ENCODE measurements at regions not wholly inside any gene's neighbourhood (a gene's known extent, or its start where the extent isn't known, plus 50 kb on each side); places are given as distances from the start of the nearest gene placed in this dataset.

DNA sequence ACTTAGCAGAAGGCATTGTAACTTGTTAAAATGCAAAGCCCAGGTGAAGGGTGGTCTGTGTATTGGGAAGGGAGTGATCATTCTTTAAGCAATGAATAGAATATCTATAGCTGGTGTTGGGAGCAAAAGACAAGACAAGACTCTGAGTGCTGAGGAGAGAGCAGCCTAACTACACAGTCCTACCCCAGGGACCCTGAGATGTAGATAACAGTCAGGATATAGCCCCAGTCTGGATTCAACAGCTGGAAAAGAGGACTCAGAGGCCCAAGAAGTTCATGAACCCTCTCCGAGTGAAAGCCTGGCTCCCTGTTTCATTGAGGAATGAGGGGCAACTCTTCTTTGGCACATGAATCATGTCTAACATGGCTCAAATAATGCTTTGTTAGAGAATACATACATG is 310.7 kb upstream of the SLC14A2 start:
- Histone ChIP-seq H3K27me3 (replicated peaks; ENCODE audit: control insufficient read depth, insufficient read depth, low read length) (no peaks in the 10 kb centered on the region), H3K4me3 (ENCODE audit: low read depth, low read length) (no peak overlapping the region), H3K36me3 (ENCODE audit: control insufficient read depth, insufficient read depth, low read length) (no peaks in the 10 kb centered on the region), H3K4me1 (no peaks in the 10 kb centered on the region), H3K9me3 (no peaks in the 10 kb centered on the region)
- Mint-ChIP-seq H3K4me1 (ENCODE audit: low read depth, unreplicated experiment) (no peaks in the 10 kb centered on the region), H3K9me3 (ENCODE audit: unreplicated experiment) (no peaks in the 10 kb centered on the region), H3K27ac (ENCODE audit: unreplicated experiment) (no peak overlapping the region), H3K27me3 (ENCODE audit: insufficient read depth, unreplicated experiment) (no peaks in the 10 kb centered on the region), H3K36me3 (ENCODE audit: insufficient read depth, unreplicated experiment) (no peaks in the 10 kb centered on the region), H3K4me3 (ENCODE audit: unreplicated experiment) (no peak overlapping the region)
- DNase-seq = no peak
- no TSS peak for BruUV-seq (replicated peaks)
- intact Hi-C loops (cut with micrococcal nuclease; ENCODE audit: unreplicated experiment) = no loop called here
- ChIA-PET CTCF (no interaction called here), POLR2A (no interaction called here)
- TF ChIP-seq, protein P1, sequence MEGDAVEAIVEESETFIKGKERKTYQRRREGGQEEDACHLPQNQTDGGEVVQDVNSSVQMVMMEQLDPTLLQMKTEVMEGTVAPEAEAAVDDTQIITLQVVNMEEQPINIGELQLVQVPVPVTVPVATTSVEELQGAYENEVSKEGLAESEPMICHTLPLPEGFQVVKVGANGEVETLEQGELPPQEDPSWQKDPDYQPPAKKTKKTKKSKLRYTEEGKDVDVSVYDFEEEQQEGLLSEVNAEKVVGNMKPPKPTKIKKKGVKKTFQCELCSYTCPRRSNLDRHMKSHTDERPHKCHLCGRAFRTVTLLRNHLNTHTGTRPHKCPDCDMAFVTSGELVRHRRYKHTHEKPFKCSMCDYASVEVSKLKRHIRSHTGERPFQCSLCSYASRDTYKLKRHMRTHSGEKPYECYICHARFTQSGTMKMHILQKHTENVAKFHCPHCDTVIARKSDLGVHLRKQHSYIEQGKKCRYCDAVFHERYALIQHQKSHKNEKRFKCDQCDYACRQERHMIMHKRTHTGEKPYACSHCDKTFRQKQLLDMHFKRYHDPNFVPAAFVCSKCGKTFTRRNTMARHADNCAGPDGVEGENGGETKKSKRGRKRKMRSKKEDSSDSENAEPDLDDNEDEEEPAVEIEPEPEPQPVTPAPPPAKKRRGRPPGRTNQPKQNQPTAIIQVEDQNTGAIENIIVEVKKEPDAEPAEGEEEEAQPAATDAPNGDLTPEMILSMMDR (IDR thresholded peaks at IDR 0.05; ENCODE audit: insufficient read depth in 1 of 2, low read depth in 1 of 2, low read length in 1 of 2, severe bottlenecking in 1 of 2, unreplicated experiment in 1 of 2) = no peak

DNA sequence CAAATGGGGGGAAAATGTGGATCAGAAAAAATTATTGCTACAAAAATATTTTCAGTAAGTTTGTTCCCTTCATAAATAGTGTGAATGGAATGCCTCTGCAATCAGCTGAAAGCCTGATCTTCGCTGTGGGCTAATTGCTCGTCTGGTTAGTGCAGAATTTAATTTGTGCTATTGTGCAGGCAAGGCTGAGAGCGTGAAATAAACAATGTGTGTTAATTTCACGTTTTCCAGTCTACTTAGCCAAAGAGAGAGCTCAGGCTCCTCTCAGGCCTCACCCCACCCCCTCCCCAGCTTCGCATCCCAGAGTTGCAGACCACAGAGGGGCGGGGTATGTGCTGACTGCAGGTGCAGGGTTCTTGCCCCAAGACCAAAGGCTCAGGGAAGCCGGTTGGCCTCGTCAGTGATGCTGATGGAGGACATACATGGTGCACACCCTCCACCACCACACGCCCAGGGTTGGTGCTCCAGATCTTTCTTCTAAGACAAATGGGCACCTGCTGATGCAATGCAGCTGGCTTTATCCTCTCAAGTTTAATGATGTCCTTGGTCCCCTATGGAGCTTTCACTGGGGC is 302.6 kb upstream of the SLC14A2 start:
- no peaks in the 10 kb centered on the region for H3K27me3 ChIP-seq (replicated peaks; ENCODE audit: control insufficient read depth, insufficient read depth, low read length)
- H3K4me1 ChIP-seq = no peaks in the 10 kb centered on the region
- ChIA-PET CTCF (no interaction called here), POLR2A (no interaction called here)
- H3K27ac Mint-ChIP-seq (ENCODE audit: unreplicated experiment) = no peak overlapping the region
- TF ChIP-seq, protein P1 (IDR thresholded peaks at IDR 0.05; ENCODE audit: insufficient read depth in 1 of 2, low read depth in 1 of 2, low read length in 1 of 2, severe bottlenecking in 1 of 2, unreplicated experiment in 1 of 2) = no peak
- no peaks in the 10 kb centered on the region for H3K27me3 Mint-ChIP-seq (ENCODE audit: insufficient read depth, unreplicated experiment)
- H3K4me1 Mint-ChIP-seq (ENCODE audit: low read depth, unreplicated experiment) = no peaks in the 10 kb centered on the region
- H3K4me3 Mint-ChIP-seq (ENCODE audit: unreplicated experiment) = no peak overlapping the region
- no peak for DNase-seq
- no peaks in the 10 kb centered on the region for H3K9me3 ChIP-seq
- no TSS peak for BruUV-seq (replicated peaks)
- no peaks in the 10 kb centered on the region for H3K9me3 Mint-ChIP-seq (ENCODE audit: unreplicated experiment)
- no peak overlapping the region for H3K4me3 ChIP-seq (ENCODE audit: low read depth, low read length)
- intact Hi-C loops (cut with micrococcal nuclease; ENCODE audit: unreplicated experiment) = no loop called here
- no peaks in the 10 kb centered on the region for H3K36me3 ChIP-seq (ENCODE audit: control insufficient read depth, insufficient read depth, low read length)
- H3K36me3 Mint-ChIP-seq (ENCODE audit: insufficient read depth, unreplicated experiment) = peaks cover 6% of the 10 kb centered on the region

DNA sequence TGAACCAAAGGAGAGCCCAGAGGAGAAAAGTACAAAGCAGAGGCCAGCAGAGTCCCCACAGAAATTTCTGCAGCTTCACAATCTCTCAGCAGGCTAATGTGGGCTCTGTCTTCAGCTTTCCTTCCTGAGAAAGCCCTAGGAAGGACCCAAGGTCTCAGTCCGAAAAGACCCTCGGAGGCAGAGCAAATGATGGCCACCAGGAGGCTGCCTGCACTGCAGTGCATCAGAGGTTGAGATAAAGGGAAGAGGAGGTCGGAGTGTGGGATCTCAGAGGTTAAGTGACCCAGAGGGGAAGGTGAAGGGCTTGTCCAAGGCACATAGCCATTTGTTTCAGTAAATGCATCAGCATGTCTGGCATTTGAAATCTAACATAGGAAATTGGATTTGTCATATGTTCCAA is 299.1 kb upstream of the SLC14A2 start:
- POLR2A ChIA-PET = no interaction called here
- intact Hi-C loops (cut with micrococcal nuclease; ENCODE audit: unreplicated experiment) = loop anchor here (5.0 kb wide), 1 partner anchor 66 kb away; no protein-coding TSS in a partner anchor
- CTCF ChIA-PET = no interaction called here
- Histone ChIP-seq H3K36me3 (ENCODE audit: control insufficient read depth, insufficient read depth, low read length) (no peaks in the 10 kb centered on the region), H3K9me3 (no peaks in the 10 kb centered on the region), H3K27me3 (replicated peaks; ENCODE audit: control insufficient read depth, insufficient read depth, low read length) (no peaks in the 10 kb centered on the region), H3K4me1 (no peaks in the 10 kb centered on the region), H3K4me3 (ENCODE audit: low read depth, low read length) (no peak overlapping the region)
- H3K27me3 Mint-ChIP-seq (ENCODE audit: insufficient read depth, unreplicated experiment) = no peaks in the 10 kb centered on the region
- no peak overlapping the region for H3K4me3 Mint-ChIP-seq (ENCODE audit: unreplicated experiment)
- DNase-seq = no peak
- H3K9me3 Mint-ChIP-seq (ENCODE audit: unreplicated experiment) = no peaks in the 10 kb centered on the region
- H3K4me1 Mint-ChIP-seq (ENCODE audit: low read depth, unreplicated experiment) = no peaks in the 10 kb centered on the region
- no peak overlapping the region for H3K27ac Mint-ChIP-seq (ENCODE audit: unreplicated experiment)
- BruUV-seq (replicated peaks) = no TSS peak
- TF ChIP-seq, protein P1 (IDR thresholded peaks at IDR 0.05; ENCODE audit: insufficient read depth in 1 of 2, low read depth in 1 of 2, low read length in 1 of 2, severe bottlenecking in 1 of 2, unreplicated experiment in 1 of 2) = no peak
- H3K36me3 Mint-ChIP-seq (ENCODE audit: insufficient read depth, unreplicated experiment) = peaks cover 6% of the 10 kb centered on the region

Data from Caco-2 (cell line).